Islet of Langerhans (tissue), 1 donor: ENCODE measurements at regions not wholly inside any gene's neighbourhood (a gene's known extent, or its start where the extent isn't known, plus 50 kb on each side); places are given as distances from the start of the nearest gene placed in this dataset.

ENCODE experiments used
- FAIRE-seq: peaks from one replicate; lab custom pipeline; 2011; peaks lifted over from hg19 to GRCh38; lab: Jason Lieb, UNC

- FAIRE-seq, result no peak
Observed at GRCh38 chr2:133667085-133667484, 98.8 kb upstream of the NCKAP5 start.

GRCh38 chr2:133667968-133668367 is 99.7 kb upstream of the NCKAP5 start:
- FAIRE-seq, result no peak

DNA sequence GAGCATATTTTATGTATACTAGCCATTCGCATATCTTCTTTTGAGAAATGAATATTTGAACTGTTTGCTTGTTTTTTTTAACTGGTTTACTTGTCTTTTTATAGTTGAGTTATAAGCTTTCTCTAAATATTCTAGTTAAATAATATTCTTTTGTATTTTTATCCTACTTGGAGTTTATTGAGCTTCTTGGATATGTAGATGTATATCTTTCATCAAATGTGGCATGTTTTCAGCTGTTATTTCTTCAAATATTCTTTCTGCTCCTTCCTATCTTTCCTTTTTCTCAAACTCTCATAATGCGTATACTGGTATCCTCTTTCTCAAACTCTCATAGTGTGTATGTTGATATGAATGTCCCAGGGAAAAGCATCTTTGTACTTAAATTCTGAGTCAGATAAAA is 100.3 kb upstream of the NCKAP5 start:
- FAIRE-seq, result no peak

DNA sequence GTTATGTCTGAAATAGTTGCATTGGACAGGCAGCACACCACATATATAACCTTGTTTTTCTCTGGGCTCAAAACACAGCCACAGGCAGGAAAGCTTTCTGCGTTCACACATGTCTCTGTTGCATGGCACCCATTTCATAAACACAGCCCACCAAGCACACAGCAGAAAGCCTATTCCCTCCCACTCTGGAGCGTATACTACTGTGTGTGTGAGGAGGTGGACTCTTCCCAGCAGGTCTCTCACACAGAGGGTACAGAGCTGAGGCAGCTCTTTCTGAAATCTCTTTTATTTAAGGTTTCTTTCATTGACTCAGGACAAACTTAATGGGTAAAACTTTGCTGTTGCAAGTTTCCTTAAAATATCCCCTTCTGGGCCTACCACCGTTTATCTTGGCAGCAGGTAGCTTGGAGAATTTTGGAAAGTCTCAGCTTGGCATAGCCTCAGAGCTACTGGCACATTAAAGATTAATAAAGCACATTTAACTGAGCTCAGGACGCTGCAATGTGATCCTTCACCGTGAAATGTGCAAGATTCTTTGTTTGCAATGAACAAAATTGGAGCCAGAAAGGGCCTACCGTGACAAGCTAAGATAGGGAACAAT is 105.1 kb upstream of the NCKAP5 start:
- no peak for FAIRE-seq

DNA sequence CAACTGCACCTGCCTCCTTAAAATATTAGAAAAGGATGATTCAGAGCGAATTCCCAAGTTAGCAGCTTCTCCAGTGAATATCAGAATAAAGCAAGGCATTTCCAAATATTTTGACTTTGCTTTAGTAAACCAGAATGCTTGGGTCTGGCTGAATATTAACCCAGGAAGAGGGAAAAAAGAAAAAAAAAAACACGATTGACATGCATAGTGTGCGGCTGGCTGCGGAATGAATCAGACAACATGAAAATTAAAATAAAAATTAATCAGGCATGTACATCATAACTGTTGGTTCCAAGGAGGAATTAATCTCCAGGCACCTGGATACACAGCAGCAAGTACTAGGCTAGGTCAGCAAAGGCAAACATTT is 105.8 kb upstream of the NCKAP5 start:
- no peak for FAIRE-seq

GRCh38 chr2:133674433-133675331 is 106.4 kb upstream of the NCKAP5 start:
- peak; percentile 88 for FAIRE-seq

DNA sequence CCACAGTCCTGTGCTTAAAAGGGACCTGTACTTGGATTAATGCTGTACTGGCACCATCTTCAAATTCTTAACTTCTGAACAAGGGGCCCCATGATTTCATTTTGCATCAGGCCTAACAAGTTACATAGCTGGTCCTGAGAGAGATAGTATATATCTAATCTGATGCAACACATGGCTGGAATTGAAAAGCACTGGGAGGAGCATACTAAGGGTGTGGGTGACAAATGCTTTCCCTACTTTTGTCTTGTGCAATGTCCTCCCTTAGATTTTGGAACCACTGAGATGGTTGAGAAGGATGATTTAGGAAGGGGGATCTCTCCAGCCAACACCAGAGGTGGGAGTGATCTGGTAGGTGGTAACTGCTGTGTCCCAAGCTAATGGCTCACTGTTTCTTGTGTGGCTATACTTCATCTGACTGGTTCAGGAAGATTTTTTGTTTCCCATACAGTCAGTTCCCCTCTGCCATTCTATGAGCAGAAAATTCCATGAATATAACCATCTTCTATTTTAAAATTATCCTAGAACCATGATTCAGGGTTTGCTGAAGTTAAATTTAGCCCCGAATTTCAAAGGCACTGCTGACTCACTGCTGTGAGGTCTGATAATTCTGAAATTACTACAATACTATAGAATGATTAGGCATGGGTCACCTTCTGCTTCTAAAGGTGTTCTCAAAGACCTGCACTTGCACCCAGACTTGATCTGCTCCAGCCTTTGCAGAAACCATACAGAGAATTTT is 108.3 kb upstream of the NCKAP5 start:
- no peak for FAIRE-seq

DNA sequence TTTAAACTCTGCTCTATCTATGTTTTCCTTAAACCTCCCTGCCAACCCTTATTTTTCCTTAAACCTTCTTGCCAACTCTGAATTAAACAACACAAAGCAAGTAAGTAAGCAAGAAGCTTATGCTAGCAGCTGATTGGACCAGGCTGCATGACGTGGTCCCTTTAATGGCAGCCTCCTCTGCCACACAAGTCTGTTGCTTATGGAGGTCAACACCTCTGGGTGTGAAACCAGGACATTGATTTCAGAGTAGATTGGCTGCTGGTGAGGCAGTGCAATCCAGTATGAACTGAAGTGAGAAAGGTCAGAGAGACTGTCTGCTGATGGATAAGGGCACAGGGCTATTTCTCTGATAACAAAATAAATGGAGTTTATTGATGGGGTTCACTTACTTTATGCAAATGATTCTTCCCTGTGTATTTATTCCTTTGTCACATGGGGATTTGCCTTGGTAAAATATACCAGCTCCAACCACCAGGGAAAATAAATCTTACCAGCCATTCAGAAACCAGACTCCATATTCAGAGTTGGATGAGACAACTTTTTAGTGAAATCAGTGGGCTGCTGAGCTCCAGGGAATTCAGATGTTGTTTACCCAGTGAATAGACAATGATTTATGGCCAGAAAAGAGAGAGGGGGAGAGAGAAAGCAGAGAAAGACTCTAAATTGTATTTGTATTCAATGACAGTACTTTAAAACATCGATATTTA is 112.2 kb upstream of the NCKAP5 start:
- no peak for FAIRE-seq

- no peak for FAIRE-seq
Observed at GRCh38 chr2:133682347-133682746, 114.1 kb upstream of the NCKAP5 start.

DNA sequence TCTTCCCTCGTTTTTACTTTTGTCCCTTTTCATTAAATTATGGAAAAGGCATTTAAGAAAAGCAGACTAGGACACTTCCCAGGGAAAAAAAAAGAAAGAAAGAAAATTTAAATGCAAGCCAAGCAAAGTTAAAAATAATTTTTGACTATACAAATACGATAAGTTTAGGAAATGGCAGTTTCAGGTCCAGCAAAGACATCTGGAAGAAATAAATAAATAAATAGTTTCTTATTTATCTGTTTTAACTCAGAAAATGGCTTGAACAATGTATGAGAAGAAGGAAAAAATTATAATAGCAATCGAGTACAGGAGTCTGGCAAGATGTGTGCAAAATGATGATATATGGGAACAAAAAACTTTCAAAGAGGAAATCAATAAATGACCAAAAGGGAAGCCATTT is 114.6 kb upstream of the NCKAP5 start:
- FAIRE-seq, result no peak

GRCh38 chr2:133685636-133686215 is 117.5 kb upstream of the NCKAP5 start:
- no peak for FAIRE-seq

- FAIRE-seq, result no peak
Observed at GRCh38 chr2:133690780-133691179, 122.5 kb upstream of the NCKAP5 start.

DNA sequence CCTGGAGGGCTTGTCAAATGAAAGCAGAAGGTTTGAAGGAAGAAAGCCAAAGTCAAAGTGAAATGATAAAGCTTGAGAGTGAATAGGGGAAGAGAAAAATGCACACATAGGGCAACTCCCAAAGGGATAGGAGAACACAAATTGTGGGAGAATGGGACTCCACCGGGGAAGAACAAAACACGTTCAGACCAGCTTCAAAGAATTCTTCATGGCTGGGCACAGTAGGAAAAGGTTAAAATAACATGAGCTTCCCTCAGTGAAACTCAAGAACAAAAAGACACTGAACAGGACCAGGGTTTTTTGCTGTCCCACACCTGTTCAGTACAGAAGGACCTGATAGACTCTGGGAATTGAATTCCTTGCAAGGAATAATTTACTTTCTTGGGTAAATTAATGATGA is 123.1 kb upstream of the NCKAP5 start:
- FAIRE-seq, result no peak

GRCh38 chr2:133705287-133705686 is 137.0 kb upstream of the NCKAP5 start:
- FAIRE-seq, result no peak

DNA sequence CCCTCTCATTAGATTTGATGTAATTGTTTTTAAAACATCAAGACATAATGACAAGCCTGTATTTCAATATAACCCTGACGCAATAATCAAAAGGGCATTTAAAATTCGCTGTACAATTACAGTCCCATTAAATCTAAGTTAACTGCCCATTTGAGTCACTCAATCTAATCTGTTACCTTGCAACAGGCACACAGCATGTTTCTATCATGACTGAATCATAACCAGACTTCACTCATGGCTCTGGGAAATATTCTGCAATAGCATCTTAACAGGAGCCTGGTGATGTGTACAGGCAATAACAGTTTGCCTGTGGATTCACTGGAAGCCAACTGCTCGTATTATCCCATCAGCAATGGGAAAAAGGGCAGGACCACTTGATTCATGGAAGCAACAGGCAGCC is 142.3 kb upstream of the NCKAP5 start:
- FAIRE-seq, result no peak

- FAIRE-seq, result no peak
Observed at GRCh38 chr2:133711201-133711600, 142.9 kb upstream of the NCKAP5 start.

DNA sequence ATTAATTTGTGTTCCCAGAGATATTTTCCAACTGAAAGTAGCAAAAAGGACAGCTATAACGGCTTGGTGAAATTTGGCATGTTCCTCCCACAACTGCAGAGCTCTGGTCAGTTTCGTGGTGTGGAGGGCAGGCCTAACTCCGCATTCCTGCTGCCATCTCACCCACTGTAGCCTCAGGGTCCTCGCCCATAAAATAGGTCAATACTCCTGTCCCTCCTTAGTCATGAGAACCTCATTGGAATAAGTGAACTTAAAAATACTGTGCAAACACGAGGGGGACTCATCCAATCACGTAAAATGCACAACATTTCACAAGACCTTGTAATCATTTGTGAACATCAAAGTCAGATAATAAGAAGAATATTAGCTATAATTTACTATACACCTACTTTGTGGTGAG is 143.5 kb upstream of the NCKAP5 start:
- no peak for FAIRE-seq

GRCh38 chr2:133712369-133712768 is 144.1 kb upstream of the NCKAP5 start:
- no peak for FAIRE-seq

- no peak for FAIRE-seq
Observed at GRCh38 chr2:133713049-133713580, 144.9 kb upstream of the NCKAP5 start.

GRCh38 chr2:133716166-133716565 is 147.9 kb upstream of the NCKAP5 start:
- FAIRE-seq, result no peak

GRCh38 chr2:133717497-133717896 is 149.2 kb upstream of the NCKAP5 start:
- FAIRE-seq, result no peak

DNA sequence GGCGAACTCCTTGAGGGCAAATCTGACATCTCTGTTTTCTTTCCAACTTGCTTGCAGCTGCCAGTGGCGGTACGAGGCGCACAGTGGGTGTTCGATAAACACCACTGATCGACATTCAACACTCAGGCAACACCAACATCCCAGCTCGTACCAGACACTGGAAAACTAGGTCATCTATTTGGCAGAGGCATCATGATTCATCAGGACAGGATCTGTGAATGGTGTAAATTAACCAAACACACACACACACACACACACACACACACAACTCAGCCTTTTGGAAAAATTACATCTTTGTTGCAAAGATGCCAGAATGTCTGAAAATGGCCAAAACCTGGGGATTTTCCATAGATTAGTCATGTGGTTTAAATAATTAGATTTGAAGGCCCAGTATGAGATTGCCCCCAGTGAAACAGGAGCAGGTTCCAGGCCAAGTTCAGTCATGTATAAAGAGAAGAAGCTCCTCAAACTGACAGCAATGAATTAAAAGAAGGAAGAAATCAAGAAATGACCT is 150.5 kb upstream of the NCKAP5 start:
- no peak for FAIRE-seq
